WTC11 (cell line): ENCODE measurements at regions not wholly inside any gene's neighbourhood (a gene's known extent, or its start where the extent isn't known, plus 50 kb on each side); places are given as distances from the start of the nearest gene placed in this dataset.

ENCODE experiments used
- ATAC-seq: fragments of 200-7000 bp; cut with Tn5 transposase; 2 replicates; pipeline ENCODE4 v1.10.0; 2021; ENCODE audit warnings: mild to moderate bottlenecking, moderate library complexity
- CTCF ChIA-PET: fragments of 300-600 bp; sonication (Branson Sonifier 250); formaldehyde crosslinking; loops from one replicate; lab custom pipeline; 2021; ENCODE audit warnings: antibody characterized with exemption; lab: Charles Lee
- POLR2A ChIA-PET: fragments of 350-600 bp; sonication (Branson Sonifier 250); formaldehyde crosslinking; loops from one replicate; lab custom pipeline; 2021; ENCODE audit warnings: antibody characterized with exemption; lab: Charles Lee
- DNase-seq: peaks from one replicate; pipeline ENCODE4 v3.0.0; 2021; ENCODE audit warnings: low spot score
- H3K27ac Mint-ChIP-seq: 2 replicates; pipeline ENCODE4 v1.8.0; 2021; ENCODE audit warnings: mixed read lengths
- H3K27me3 Mint-ChIP-seq: 2 replicates; pipeline ENCODE4 v1.8.0; 2021; ENCODE audit warnings: low read depth, mild to moderate bottlenecking, moderate library complexity, mixed read lengths
- H3K36me3 Mint-ChIP-seq: 2 replicates; pipeline ENCODE4 v1.8.0; 2021; ENCODE audit warnings: mixed read lengths
- H3K4me1 Mint-ChIP-seq: 2 replicates; pipeline ENCODE4 v1.8.0; 2022; ENCODE audit warnings: mixed read lengths
- H3K4me3 Mint-ChIP-seq: 2 replicates; pipeline ENCODE4 v1.8.0; 2021; ENCODE audit warnings: mild to moderate bottlenecking, moderate library complexity, mixed read lengths
- H3K9me3 Mint-ChIP-seq: 2 replicates; pipeline ENCODE4 v1.8.0; 2021; ENCODE audit warnings: mixed read lengths
- CREB1 ChIP-seq: sonication (generic); formaldehyde crosslinking; IDR thresholded peaks from 2 replicates; pipeline ENCODE4 v1.8.0; 2023; ENCODE audit warnings: mild to moderate bottlenecking, missing genetic modification reagents
- CTCF ChIP-seq: fragments of 200-600 bp; IDR thresholded peaks from 2 replicates; pipeline ENCODE4 v1.8.0; 2022; ENCODE audit warnings: antibody characterized with exemption
- FOXP1 ChIP-seq: sonication (generic); formaldehyde crosslinking; IDR thresholded peaks from 2 replicates; pipeline ENCODE4 v1.8.0; 2022; ENCODE audit warnings: missing genetic modification reagents, mild to moderate bottlenecking, moderate library complexity, borderline replicate concordance
- GABPB1 ChIP-seq: sonication (generic); formaldehyde crosslinking; IDR thresholded peaks from 2 replicates; pipeline ENCODE4 v1.8.1; 2023; ENCODE audit warnings: mild to moderate bottlenecking, missing genetic modification reagents
- IRF1 ChIP-seq: sonication (generic); formaldehyde crosslinking; IDR thresholded peaks from 2 replicates; pipeline ENCODE4 v1.8.0; 2023; ENCODE audit warnings: missing genetic modification reagents
- JAZF1 ChIP-seq: fragments of 250-450 bp; sonication (Bioruptor Pico); IDR thresholded peaks from 2 replicates; pipeline ENCODE4 v1.9.0; 2021; ENCODE audit warnings: moderate library complexity, mild to moderate bottlenecking, inconsistent platforms
- KAT7 ChIP-seq: sonication (generic); formaldehyde crosslinking; IDR thresholded peaks from 2 replicates; pipeline ENCODE4 v1.8.1; 2023; ENCODE audit warnings: missing genetic modification reagents, mild to moderate bottlenecking, borderline replicate concordance
- MYBL2 ChIP-seq: sonication (generic); formaldehyde crosslinking; IDR thresholded peaks from 2 replicates; pipeline ENCODE4 v1.8.1; 2023; ENCODE audit warnings: mild to moderate bottlenecking, moderate library complexity, missing genetic modification reagents
- NFE2L1 ChIP-seq: sonication (generic); formaldehyde crosslinking; IDR thresholded peaks from 2 replicates; pipeline ENCODE4 v1.8.1; 2023; ENCODE audit warnings: missing genetic modification reagents
- NFYB ChIP-seq: sonication (generic); formaldehyde crosslinking; conservative IDR thresholded peaks from 2 replicates; pipeline ENCODE4 v1.8.0; 2022; ENCODE audit warnings: low read depth, missing genetic modification reagents
- OVOL2 ChIP-seq: fragments of 250-450 bp; sonication (Bioruptor Pico); IDR thresholded peaks from 2 replicates; pipeline ENCODE4 v1.9.0; 2021; ENCODE audit warnings: mild to moderate bottlenecking, borderline replicate concordance
- SOX15 ChIP-seq: fragments of 250-450 bp; sonication (Bioruptor Pico); IDR thresholded peaks from 2 replicates; pipeline ENCODE4 v1.9.0; 2021; ENCODE audit warnings: mild to moderate bottlenecking
- ZNF121 ChIP-seq: sonication (generic); formaldehyde crosslinking; IDR thresholded peaks from 2 replicates; pipeline ENCODE4 v1.8.0; 2023; ENCODE audit warnings: missing genetic modification reagents
- ZNF317 ChIP-seq: sonication (generic); formaldehyde crosslinking; IDR thresholded peaks from 2 replicates; pipeline ENCODE4 v1.8.1; 2023; ENCODE audit warnings: low read depth, mild to moderate bottlenecking, moderate library complexity, missing genetic modification reagents, borderline replicate concordance
- ZNF416 ChIP-seq: fragments of 250-450 bp; sonication (Bioruptor Pico); IDR thresholded peaks from 2 replicates; pipeline ENCODE4 v1.9.0; 2021; ENCODE audit warnings: mild to moderate bottlenecking, inconsistent platforms
- ZNF532 ChIP-seq: fragments of 250-450 bp; sonication (Bioruptor Pico); IDR thresholded peaks from 2 replicates; pipeline ENCODE4 v1.9.0; 2021; ENCODE audit warnings: mild to moderate bottlenecking, borderline replicate concordance
- TF ChIP-seq, protein P1 (sequence below): sonication (generic); formaldehyde crosslinking; IDR thresholded peaks from 2 replicates; pipeline ENCODE4 v1.8.1; 2023; ENCODE audit warnings: mild to moderate bottlenecking, missing genetic modification reagents, moderate library complexity
- TF ChIP-seq, protein P2 (sequence below): fragments of 250-450 bp; sonication (Bioruptor Pico); IDR thresholded peaks from 2 replicates; pipeline ENCODE4 v1.9.0; 2021; ENCODE audit warnings: mild to moderate bottlenecking
- TF ChIP-seq, protein P3 (sequence below): sonication (generic); formaldehyde crosslinking; IDR thresholded peaks from 2 replicates; pipeline ENCODE4 v1.8.1; 2023; ENCODE audit warnings: mild to moderate bottlenecking, moderate library complexity, missing genetic modification reagents
- TF ChIP-seq, protein P4 (sequence below): fragments of 250-450 bp; sonication (Bioruptor Pico); IDR thresholded peaks from 2 replicates; pipeline ENCODE4 v2.1.2; 2022; ENCODE audit warnings: mild to moderate bottlenecking, moderate library complexity

- TF ChIP-seq, protein P1, sequence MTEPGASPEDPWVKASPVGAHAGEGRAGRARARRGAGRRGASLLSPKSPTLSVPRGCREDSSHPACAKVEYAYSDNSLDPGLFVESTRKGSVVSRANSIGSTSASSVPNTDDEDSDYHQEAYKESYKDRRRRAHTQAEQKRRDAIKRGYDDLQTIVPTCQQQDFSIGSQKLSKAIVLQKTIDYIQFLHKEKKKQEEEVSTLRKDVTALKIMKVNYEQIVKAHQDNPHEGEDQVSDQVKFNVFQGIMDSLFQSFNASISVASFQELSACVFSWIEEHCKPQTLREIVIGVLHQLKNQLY (CRISPR knock-in tag), result no peak
- TF ChIP-seq IRF1 (CRISPR knock-in tag), result no peak
- TF ChIP-seq FOXP1, result no peak
- no peak for TF ChIP-seq OVOL2 (CRISPR knock-in tag)
Measured at GRCh38 chr14:96639550-96639949, 137.4 kb downstream of the PAPOLA start (continued).

GRCh38 chr14:96648506-96649326, 146.5 kb downstream of the PAPOLA start:
- no peak for DNase-seq
- Mint-ChIP-seq H3K4me3 (no peak overlapping the region), H3K4me1 (no peaks in the 10 kb centered on the region), H3K27me3 (no peaks in the 10 kb centered on the region), H3K36me3 (no peaks in the 10 kb centered on the region), H3K9me3 (no peaks in the 10 kb centered on the region), H3K27ac (no peak overlapping the region)
- TF ChIP-seq ZNF416, result no peak
- TF ChIP-seq JAZF1 (CRISPR knock-in tag), result no peak
- no peak for TF ChIP-seq CTCF
- TF ChIP-seq, protein P2, sequence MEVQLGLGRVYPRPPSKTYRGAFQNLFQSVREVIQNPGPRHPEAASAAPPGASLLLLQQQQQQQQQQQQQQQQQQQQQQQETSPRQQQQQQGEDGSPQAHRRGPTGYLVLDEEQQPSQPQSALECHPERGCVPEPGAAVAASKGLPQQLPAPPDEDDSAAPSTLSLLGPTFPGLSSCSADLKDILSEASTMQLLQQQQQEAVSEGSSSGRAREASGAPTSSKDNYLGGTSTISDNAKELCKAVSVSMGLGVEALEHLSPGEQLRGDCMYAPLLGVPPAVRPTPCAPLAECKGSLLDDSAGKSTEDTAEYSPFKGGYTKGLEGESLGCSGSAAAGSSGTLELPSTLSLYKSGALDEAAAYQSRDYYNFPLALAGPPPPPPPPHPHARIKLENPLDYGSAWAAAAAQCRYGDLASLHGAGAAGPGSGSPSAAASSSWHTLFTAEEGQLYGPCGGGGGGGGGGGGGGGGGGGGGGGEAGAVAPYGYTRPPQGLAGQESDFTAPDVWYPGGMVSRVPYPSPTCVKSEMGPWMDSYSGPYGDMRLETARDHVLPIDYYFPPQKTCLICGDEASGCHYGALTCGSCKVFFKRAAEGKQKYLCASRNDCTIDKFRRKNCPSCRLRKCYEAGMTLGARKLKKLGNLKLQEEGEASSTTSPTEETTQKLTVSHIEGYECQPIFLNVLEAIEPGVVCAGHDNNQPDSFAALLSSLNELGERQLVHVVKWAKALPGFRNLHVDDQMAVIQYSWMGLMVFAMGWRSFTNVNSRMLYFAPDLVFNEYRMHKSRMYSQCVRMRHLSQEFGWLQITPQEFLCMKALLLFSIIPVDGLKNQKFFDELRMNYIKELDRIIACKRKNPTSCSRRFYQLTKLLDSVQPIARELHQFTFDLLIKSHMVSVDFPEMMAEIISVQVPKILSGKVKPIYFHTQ (CRISPR knock-in tag), result no peak
- TF ChIP-seq MYBL2 (CRISPR knock-in tag), result no peak
- no peak for TF ChIP-seq GABPB1
- TF ChIP-seq ZNF317 (CRISPR knock-in tag), result no peak
- no peak for TF ChIP-seq SOX15 (CRISPR knock-in tag)
- no peak for TF ChIP-seq KAT7 (CRISPR knock-in tag)
- no peak for TF ChIP-seq NFE2L1 (CRISPR knock-in tag)
- TF ChIP-seq NFYB (CRISPR knock-in tag), result no peak
- TF ChIP-seq, protein P3, sequence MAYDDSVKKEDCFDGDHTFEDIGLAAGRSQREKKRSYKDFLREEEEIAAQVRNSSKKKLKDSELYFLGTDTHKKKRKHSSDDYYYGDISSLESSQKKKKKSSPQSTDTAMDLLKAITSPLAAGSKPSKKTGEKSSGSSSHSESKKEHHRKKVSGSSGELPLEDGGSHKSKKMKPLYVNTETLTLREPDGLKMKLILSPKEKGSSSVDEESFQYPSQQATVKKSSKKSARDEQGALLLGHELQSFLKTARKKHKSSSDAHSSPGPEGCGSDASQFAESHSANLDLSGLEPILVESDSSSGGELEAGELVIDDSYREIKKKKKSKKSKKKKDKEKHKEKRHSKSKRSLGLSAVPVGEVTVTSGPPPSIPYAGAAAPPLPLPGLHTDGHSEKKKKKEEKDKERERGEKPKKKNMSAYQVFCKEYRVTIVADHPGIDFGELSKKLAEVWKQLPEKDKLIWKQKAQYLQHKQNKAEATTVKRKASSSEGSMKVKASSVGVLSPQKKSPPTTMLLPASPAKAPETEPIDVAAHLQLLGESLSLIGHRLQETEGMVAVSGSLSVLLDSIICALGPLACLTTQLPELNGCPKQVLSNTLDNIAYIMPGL, result no peak
- no peak for TF ChIP-seq ZNF121
- POLR2A ChIA-PET, result no interaction called here
- ATAC-seq, result no peak
- CTCF ChIA-PET, result interaction anchor here (1.3 kb wide), 1 partner anchor 21 kb away, joined by 3 read pairs; no protein-coding TSS in a partner anchor

GRCh38 chr14:96649327-96649601, 147.1 kb downstream of the PAPOLA start:
- no peaks in the 10 kb centered on the region for H3K36me3 Mint-ChIP-seq
- TF ChIP-seq ZNF532 (no peak), FOXP1 (no peak), NFYB (CRISPR knock-in tag) (no peak), CREB1 (CRISPR knock-in tag) (no peak), SOX15 (CRISPR knock-in tag) (no peak)
- TF ChIP-seq, protein P4, sequence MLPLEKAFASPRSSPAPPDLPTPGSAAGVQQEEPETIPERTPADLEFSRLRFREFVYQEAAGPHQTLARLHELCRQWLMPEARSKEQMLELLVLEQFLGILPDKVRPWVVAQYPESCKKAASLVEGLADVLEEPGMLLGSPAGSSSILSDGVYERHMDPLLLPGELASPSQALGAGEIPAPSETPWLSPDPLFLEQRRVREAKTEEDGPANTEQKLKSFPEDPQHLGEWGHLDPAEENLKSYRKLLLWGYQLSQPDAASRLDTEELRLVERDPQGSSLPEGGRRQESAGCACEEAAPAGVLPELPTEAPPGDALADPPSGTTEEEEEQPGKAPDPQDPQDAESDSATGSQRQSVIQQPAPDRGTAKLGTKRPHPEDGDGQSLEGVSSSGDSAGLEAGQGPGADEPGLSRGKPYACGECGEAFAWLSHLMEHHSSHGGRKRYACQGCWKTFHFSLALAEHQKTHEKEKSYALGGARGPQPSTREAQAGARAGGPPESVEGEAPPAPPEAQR (CRISPR knock-in tag), result no peak

More at GRCh38 chr14:96649327-96649601, 147.1 kb downstream of the PAPOLA start:
- DNase-seq (no peak), ATAC-seq (no peak)
- Mint-ChIP-seq H3K4me3 (no peak overlapping the region), H3K27me3 (no peaks in the 10 kb centered on the region), H3K27ac (no peak overlapping the region), H3K4me1 (no peaks in the 10 kb centered on the region), H3K9me3 (no peaks in the 10 kb centered on the region)
- CTCF ChIA-PET, result no interaction called here
- POLR2A ChIA-PET, result no interaction called here
